Esophagus muscularis mucosa (tissue), 3 donors: ENCODE measurements at regions not wholly inside any gene's neighbourhood (a gene's known extent, or its start where the extent isn't known, plus 50 kb on each side); places are given as distances from the start of the nearest gene placed in this dataset.

Source experiments
- POLR2A ChIP-seq: fragments of 450-650 bp; IDR thresholded peaks from one replicate; pipeline ENCODE4 v1.6.1; 2017; ENCODE audit warnings: antibody characterized with exemption, moderate library complexity, mild to moderate bottlenecking, low read depth
- TF ChIP-seq, protein P1 (sequence below), 3 experiments: fragments of 200-600 bp in 2 of 3; fragments of 450-650 bp in 1 of 3; sonication (generic) in 2 of 3; IDR thresholded peaks; one replicate each; pipeline ENCODE4 v1.5.1; 2017 to 2019; ENCODE audit warnings: antibody characterized with exemption in 3 of 3, mild to moderate bottlenecking in 2 of 3, moderate library complexity in 1 of 3

GRCh38 chr2:236745420-236746210, 176.0 kb downstream of the ACKR3 start:
- TF ChIP-seq POLR2A = no peak
- TF ChIP-seq, protein P1, sequence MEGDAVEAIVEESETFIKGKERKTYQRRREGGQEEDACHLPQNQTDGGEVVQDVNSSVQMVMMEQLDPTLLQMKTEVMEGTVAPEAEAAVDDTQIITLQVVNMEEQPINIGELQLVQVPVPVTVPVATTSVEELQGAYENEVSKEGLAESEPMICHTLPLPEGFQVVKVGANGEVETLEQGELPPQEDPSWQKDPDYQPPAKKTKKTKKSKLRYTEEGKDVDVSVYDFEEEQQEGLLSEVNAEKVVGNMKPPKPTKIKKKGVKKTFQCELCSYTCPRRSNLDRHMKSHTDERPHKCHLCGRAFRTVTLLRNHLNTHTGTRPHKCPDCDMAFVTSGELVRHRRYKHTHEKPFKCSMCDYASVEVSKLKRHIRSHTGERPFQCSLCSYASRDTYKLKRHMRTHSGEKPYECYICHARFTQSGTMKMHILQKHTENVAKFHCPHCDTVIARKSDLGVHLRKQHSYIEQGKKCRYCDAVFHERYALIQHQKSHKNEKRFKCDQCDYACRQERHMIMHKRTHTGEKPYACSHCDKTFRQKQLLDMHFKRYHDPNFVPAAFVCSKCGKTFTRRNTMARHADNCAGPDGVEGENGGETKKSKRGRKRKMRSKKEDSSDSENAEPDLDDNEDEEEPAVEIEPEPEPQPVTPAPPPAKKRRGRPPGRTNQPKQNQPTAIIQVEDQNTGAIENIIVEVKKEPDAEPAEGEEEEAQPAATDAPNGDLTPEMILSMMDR (IDR thresholded peaks at IDR 0.05) = no peak
